Midbrain (tissue), 1 donor: ENCODE measurements at regions not wholly inside any gene's neighbourhood (a gene's known extent, or its start where the extent isn't known, plus 50 kb on each side); places are given as distances from the start of the nearest gene placed in this dataset.
"Not testable (repeated sequence)": the region's sequence is repeated elsewhere in the genome, so short reads cannot be mapped to it uniquely, and the experiment has no call there.

Experiments used
- DNase-seq: peaks from one replicate; lab custom pipeline; 2025; lab: John Stamatoyannopoulos, UW

- no peak for DNase-seq
Observed at GRCh38 chr5:171714261-171714660, 71.4 kb upstream of the SMIM23 start.

- no peak for DNase-seq
Observed at GRCh38 chr5:171714851-171715250, 70.8 kb upstream of the SMIM23 start.

- DNase-seq: no peak
Observed at GRCh38 chr5:171715551-171715950, 70.1 kb upstream of the SMIM23 start.

GRCh38 chr5:171720086-171720485 lies 65.5 kb upstream of the SMIM23 start:
- no peak for DNase-seq

GRCh38 chr5:171721464-171721863 lies 64.2 kb upstream of the SMIM23 start:
- no peak for DNase-seq

GRCh38 chr5:171724468-171725204 lies 61.0 kb upstream of the SMIM23 start:
- no peak for DNase-seq

GRCh38 chr5:171725205-171725601 lies 60.4 kb upstream of the SMIM23 start:
- DNase-seq: no peak

GRCh38 chr5:171726819-171727218 lies 58.8 kb upstream of the SMIM23 start:
- not testable (repeated sequence) for DNase-seq

GRCh38 chr5:171728686-171729085 lies 56.9 kb upstream of the SMIM23 start:
- DNase-seq: no peak
